MM.1S (cell line): ENCODE measurements at regions not wholly inside any gene's neighbourhood (a gene's known extent, or its start where the extent isn't known, plus 50 kb on each side); places are given as distances from the start of the nearest gene placed in this dataset.

Experiments used
- DNase-seq: peaks from one replicate; pipeline ENCODE4 v3.0.0-alpha.2; 2015
- H2AFZ ChIP-seq: fragments of 300-600 bp; sonication (generic); 2 replicates; pipeline ENCODE4 v1.6.0; 2016; ENCODE audit warnings: antibody characterized with exemption, low read length
- H3F3A ChIP-seq: fragments of 300-600 bp; sonication (generic); 2 replicates; pipeline ENCODE4 v1.6.1; 2016; ENCODE audit warnings: mild to moderate bottlenecking, antibody characterized with exemption, low read length, moderate library complexity, mixed read lengths; ENCODE audit not compliant: insufficient read depth
- H3K27ac ChIP-seq: fragments of 300-600 bp; sonication (generic); 2 replicates; pipeline ENCODE4 v1.5.1; 2016; ENCODE audit warnings: mild to moderate bottlenecking, low read length
- H3K27me3 ChIP-seq: fragments of 300-600 bp; sonication (generic); replicated peaks from 2 replicates; pipeline ENCODE4 v1.6.0; 2016; ENCODE audit warnings: low read length; ENCODE audit not compliant: insufficient read depth
- H3K36me3 ChIP-seq: fragments of 300-600 bp; sonication (generic); replicated peaks from 2 replicates; pipeline ENCODE4 v1.6.1; 2016; ENCODE audit warnings: mild to moderate bottlenecking, low read length, mixed read lengths; ENCODE audit not compliant: insufficient read depth
- H3K4me1 ChIP-seq: fragments of 300-600 bp; sonication (generic); 2 replicates; pipeline ENCODE4 v1.6.1; 2016; ENCODE audit warnings: low read length, mixed read lengths
- H3K4me2 ChIP-seq: fragments of 300-600 bp; sonication (generic); 2 replicates; pipeline ENCODE4 v1.6.0; 2016; ENCODE audit warnings: low read depth, low read length
- H3K4me3 ChIP-seq: fragments of 300-600 bp; sonication (generic); 2 replicates; pipeline ENCODE4 v1.5.1; 2016; ENCODE audit warnings: low read length, mixed read lengths
- H3K79me2 ChIP-seq: fragments of 300-600 bp; sonication (generic); 2 replicates; pipeline ENCODE4 v1.6.1; 2016; ENCODE audit warnings: mixed run types, low read length, mixed read lengths
- H3K9ac ChIP-seq: fragments of 300-600 bp; sonication (generic); 2 replicates; pipeline ENCODE4 v1.6.1; 2016; ENCODE audit warnings: low read length, mixed read lengths
- H3K9me2 ChIP-seq: fragments of 300-600 bp; sonication (generic); replicated peaks from 2 replicates; pipeline ENCODE4 v1.6.1; 2016; ENCODE audit warnings: mild to moderate bottlenecking, low read length, mixed read lengths; ENCODE audit not compliant: insufficient read depth
- H3K9me3 ChIP-seq: fragments of 300-600 bp; sonication (generic); replicated peaks from 2 replicates; pipeline ENCODE4 v1.6.1; 2016; ENCODE audit warnings: mild to moderate bottlenecking, low read length, mixed read lengths; ENCODE audit not compliant: insufficient read depth
- H4K20me1 ChIP-seq: fragments of 300-600 bp; sonication (generic); 2 replicates; pipeline ENCODE4 v1.6.1; 2016; ENCODE audit warnings: mild to moderate bottlenecking, low read length, moderate library complexity, mixed read lengths; ENCODE audit not compliant: insufficient read depth
- EZH2 ChIP-seq: fragments of 300-600 bp; sonication (generic); optimal IDR thresholded peaks from 2 replicates; pipeline ENCODE3; 2017; ENCODE audit warnings: low read depth, mild to moderate bottlenecking, antibody characterized with exemption, low read length, mixed read lengths
- EZH2phosphoT487 ChIP-seq: fragments of 300-600 bp; sonication (generic); IDR thresholded peaks from 2 replicates; pipeline ENCODE4 v1.6.1; 2018; ENCODE audit warnings: antibody characterized with exemption, low read length
- TF ChIP-seq, protein P1 (sequence below): fragments of 300-600 bp; sonication (generic); IDR thresholded peaks from 2 replicates; pipeline ENCODE4 v1.5.1; 2016; ENCODE audit warnings: antibody characterized with exemption, low read length, mixed read lengths

DNA sequence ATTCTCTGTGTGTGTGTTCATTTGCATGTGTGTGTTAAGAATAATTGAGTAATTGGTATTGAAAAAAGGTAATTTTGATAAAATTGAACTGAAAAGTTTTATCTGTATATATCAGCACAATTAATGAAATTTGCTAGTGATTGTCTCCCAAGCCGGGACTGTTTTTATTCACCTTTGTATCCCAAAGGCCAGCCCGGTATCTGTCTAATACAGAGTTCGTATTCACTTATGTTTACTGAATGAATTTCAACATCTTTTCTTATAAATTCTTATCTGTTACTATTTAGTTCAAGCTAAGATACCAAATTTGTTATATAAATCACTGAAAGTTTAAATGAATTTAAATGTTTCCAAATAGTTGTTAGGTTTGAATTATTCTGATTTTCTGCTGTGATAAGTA is 394.0 kb upstream of the NAALADL2 start:
- Histone ChIP-seq H3K9me2 (no peaks in the 10 kb centered on the region), H3K4me2 (no peak overlapping the region), H3K27me3 (no peaks in the 10 kb centered on the region), H3K4me3 (no peak overlapping the region), H3K9ac (no peak overlapping the region), H3K4me1 (no peaks in the 10 kb centered on the region), H3K36me3 (no peaks in the 10 kb centered on the region), H4K20me1 (no peaks in the 10 kb centered on the region), H3F3A (no peaks in the 10 kb centered on the region), H3K27ac (no peak overlapping the region), H3K9me3 (no peaks in the 10 kb centered on the region), H3K79me2 (no peaks in the 10 kb centered on the region), H2AFZ (no peak overlapping the region)
- no peak for DNase-seq
- TF ChIP-seq, protein P1, sequence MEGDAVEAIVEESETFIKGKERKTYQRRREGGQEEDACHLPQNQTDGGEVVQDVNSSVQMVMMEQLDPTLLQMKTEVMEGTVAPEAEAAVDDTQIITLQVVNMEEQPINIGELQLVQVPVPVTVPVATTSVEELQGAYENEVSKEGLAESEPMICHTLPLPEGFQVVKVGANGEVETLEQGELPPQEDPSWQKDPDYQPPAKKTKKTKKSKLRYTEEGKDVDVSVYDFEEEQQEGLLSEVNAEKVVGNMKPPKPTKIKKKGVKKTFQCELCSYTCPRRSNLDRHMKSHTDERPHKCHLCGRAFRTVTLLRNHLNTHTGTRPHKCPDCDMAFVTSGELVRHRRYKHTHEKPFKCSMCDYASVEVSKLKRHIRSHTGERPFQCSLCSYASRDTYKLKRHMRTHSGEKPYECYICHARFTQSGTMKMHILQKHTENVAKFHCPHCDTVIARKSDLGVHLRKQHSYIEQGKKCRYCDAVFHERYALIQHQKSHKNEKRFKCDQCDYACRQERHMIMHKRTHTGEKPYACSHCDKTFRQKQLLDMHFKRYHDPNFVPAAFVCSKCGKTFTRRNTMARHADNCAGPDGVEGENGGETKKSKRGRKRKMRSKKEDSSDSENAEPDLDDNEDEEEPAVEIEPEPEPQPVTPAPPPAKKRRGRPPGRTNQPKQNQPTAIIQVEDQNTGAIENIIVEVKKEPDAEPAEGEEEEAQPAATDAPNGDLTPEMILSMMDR: no peak
- TF ChIP-seq EZH2 (no peak), EZH2phosphoT487 (no peak)

DNA sequence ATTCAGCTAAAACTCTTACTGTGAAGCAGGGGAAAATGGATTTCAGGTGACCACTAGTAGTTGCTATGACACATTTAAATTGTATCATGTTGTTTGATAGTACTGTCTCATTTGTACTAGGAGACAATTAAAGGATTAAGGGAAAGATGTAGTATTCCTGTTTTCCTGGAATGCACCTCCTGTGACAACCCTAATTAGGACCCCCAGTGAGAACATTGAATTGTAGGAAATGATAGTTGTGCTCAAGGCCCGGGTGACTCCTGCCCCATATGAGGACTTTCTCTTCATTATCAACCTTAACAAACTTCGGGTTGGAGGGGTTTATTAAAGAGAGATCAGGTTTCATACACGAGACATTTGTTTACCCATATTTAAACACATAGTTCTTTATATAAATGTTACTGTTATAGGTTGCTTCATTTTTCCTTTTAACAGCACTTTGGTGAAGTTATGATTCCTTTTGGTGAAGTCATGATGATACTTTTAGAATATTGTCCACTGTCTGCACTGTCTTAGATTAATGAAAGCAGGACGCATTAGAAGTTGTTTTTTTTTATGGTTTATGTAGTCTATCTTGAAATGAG is 392.6 kb upstream of the NAALADL2 start:
- no peaks in the 10 kb centered on the region for H3K79me2 ChIP-seq
- no peak overlapping the region for H3K9ac ChIP-seq
- no peaks in the 10 kb centered on the region for H3K27me3 ChIP-seq
- no peaks in the 10 kb centered on the region for H4K20me1 ChIP-seq
- H3K4me3 ChIP-seq: no peak overlapping the region
- TF ChIP-seq EZH2phosphoT487: no peak
- no peak for TF ChIP-seq EZH2
- H3K9me3 ChIP-seq: no peaks in the 10 kb centered on the region
- DNase-seq: no peak
- H3F3A ChIP-seq: no peaks in the 10 kb centered on the region
- H3K36me3 ChIP-seq: no peaks in the 10 kb centered on the region
- H2AFZ ChIP-seq: no peak overlapping the region
- no peaks in the 10 kb centered on the region for H3K4me1 ChIP-seq
- H3K4me2 ChIP-seq: no peak overlapping the region
- no peaks in the 10 kb centered on the region for H3K9me2 ChIP-seq
- H3K27ac ChIP-seq: no peak overlapping the region

DNA sequence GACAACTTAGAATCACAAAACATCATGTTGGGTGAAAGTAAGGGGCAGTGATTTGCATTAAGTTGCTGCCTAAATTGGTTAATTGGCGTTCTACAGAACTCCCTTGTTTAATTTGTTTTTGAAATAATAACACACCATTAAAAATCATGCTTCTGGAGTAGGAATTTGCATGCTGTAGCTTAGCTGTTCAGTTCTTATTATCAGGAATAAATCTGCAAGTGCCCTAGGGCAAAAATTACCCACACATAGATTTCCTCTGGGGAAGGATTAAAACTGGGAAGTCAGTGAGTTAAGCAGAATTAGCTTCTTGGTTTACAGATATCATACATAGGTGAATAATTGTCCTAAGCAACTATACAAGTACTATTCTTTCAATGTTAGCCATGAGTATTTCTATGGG is 381.6 kb upstream of the NAALADL2 start:
- Histone ChIP-seq H3K36me3 (no peaks in the 10 kb centered on the region), H3K27ac (no peak overlapping the region), H3K4me1 (no peaks in the 10 kb centered on the region), H3K9me3 (no peaks in the 10 kb centered on the region), H3K4me3 (no peak overlapping the region), H3K27me3 (no peaks in the 10 kb centered on the region), H2AFZ (no peak overlapping the region), H3F3A (no peaks in the 10 kb centered on the region), H4K20me1 (no peaks in the 10 kb centered on the region), H3K9ac (no peak overlapping the region), H3K9me2 (no peaks in the 10 kb centered on the region), H3K79me2 (no peaks in the 10 kb centered on the region), H3K4me2 (no peak overlapping the region)
- no peak for DNase-seq
- TF ChIP-seq, protein P1: no peak
- TF ChIP-seq EZH2 (no peak), EZH2phosphoT487 (no peak)

DNA sequence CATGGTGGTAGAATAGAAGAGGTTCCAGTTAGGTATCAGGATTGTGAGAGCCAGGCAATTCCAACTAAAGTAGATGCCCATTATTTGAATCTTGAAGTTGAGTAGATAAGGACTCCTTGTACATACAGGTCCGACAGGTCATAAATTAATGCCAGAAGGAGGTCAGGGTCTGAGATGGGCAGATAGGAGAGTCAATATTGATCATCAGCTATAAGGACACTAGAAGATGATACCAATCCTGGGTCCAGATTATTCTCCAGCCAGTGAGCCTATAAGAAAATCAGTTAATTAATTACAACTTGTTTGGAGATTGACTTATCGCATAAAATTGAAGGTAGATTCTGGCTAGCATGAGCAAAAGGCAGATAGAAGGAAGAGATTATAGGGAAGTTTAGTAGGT is 378.4 kb upstream of the NAALADL2 start:
- no peak overlapping the region for H3K4me3 ChIP-seq
- no peaks in the 10 kb centered on the region for H3K9me3 ChIP-seq
- H3K9me2 ChIP-seq: no peaks in the 10 kb centered on the region
- H4K20me1 ChIP-seq: no peaks in the 10 kb centered on the region
- H3K4me2 ChIP-seq: no peak overlapping the region
- no peak overlapping the region for H3K9ac ChIP-seq
- no peaks in the 10 kb centered on the region for H3K36me3 ChIP-seq
- no peak overlapping the region for H2AFZ ChIP-seq
- H3K4me1 ChIP-seq: no peaks in the 10 kb centered on the region
- H3K27me3 ChIP-seq: no peaks in the 10 kb centered on the region
- DNase-seq: no peak
- H3K79me2 ChIP-seq: no peaks in the 10 kb centered on the region
- H3K27ac ChIP-seq: no peak overlapping the region
- H3F3A ChIP-seq: no peaks in the 10 kb centered on the region
- no peak for TF ChIP-seq EZH2
- TF ChIP-seq, protein P1: no peak
